ENCODE measurements at regions not wholly inside any gene's neighbourhood (a gene's known extent, or its start where the extent isn't known, plus 50 kb on each side); places are given as distances from the start of the nearest gene placed in this dataset.

DNA sequence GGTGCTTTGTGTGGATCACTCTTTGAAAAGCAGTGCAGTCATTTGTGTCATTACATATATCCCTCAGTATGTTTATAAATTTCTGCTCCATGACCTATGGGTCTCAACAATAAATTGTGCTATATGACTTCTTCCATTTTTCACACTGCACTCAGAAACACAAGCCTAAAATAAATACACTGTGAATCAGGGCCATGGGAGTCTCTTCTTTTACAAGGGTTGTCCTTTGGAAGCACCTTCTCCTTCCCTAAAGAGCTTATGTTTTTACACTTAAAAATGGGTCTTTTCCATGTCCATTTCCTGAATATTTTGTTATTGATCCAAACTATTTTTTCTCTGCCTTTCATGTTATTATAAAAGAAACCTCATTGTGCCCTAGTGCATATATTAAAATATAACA, 108.3 kb upstream of the MEOX2 start:
- Mint-ChIP-seq H3K9me3 (ENCODE audit: low read depth) (peaks cover 8% of the 10 kb centered on the region), H3K27ac (ENCODE audit: unreplicated experiment) (no peak overlapping the region), H3K4me1 (ENCODE audit: low read depth) (peaks cover 4% of the 10 kb centered on the region), H3K36me3 (ENCODE audit: low read depth) (no peaks in the 10 kb centered on the region), H3K4me3 (ENCODE audit: unreplicated experiment) (no peak overlapping the region), H3K27me3 (ENCODE audit: low read depth) (no peaks in the 10 kb centered on the region)
- TF ChIP-seq, protein P1, sequence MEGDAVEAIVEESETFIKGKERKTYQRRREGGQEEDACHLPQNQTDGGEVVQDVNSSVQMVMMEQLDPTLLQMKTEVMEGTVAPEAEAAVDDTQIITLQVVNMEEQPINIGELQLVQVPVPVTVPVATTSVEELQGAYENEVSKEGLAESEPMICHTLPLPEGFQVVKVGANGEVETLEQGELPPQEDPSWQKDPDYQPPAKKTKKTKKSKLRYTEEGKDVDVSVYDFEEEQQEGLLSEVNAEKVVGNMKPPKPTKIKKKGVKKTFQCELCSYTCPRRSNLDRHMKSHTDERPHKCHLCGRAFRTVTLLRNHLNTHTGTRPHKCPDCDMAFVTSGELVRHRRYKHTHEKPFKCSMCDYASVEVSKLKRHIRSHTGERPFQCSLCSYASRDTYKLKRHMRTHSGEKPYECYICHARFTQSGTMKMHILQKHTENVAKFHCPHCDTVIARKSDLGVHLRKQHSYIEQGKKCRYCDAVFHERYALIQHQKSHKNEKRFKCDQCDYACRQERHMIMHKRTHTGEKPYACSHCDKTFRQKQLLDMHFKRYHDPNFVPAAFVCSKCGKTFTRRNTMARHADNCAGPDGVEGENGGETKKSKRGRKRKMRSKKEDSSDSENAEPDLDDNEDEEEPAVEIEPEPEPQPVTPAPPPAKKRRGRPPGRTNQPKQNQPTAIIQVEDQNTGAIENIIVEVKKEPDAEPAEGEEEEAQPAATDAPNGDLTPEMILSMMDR (IDR thresholded peaks at IDR 0.05), result no peak
- DNase-seq (ENCODE audit: low spot score), result no peak

DNA sequence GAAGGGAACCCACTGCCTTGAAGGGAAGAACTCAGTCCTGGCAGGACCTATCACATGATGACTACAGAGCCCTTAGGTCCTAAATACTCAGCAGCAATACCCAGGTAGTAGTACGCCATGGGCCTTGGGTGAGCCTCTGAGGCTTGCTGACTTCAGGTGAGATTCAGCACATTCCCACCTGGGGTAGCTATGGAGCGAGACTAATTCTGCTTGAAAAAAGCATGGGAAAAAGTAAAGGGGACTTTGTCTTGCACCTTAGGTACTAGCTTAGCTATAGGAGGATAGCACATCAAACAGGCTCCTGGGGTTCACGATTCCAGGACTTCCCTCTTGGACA, 98.2 kb upstream of the MEOX2 start:
- Mint-ChIP-seq H3K9me3 (ENCODE audit: low read depth) (no peaks in the 10 kb centered on the region), H3K4me1 (ENCODE audit: low read depth) (peaks cover 12% of the 10 kb centered on the region), H3K4me3 (ENCODE audit: unreplicated experiment) (no peak overlapping the region), H3K27ac (ENCODE audit: unreplicated experiment) (no peak overlapping the region), H3K36me3 (ENCODE audit: low read depth) (no peaks in the 10 kb centered on the region), H3K27me3 (ENCODE audit: low read depth) (no peaks in the 10 kb centered on the region)
- no peak for DNase-seq (ENCODE audit: low spot score)
- TF ChIP-seq, protein P1 (IDR thresholded peaks at IDR 0.05), result no peak

DNA sequence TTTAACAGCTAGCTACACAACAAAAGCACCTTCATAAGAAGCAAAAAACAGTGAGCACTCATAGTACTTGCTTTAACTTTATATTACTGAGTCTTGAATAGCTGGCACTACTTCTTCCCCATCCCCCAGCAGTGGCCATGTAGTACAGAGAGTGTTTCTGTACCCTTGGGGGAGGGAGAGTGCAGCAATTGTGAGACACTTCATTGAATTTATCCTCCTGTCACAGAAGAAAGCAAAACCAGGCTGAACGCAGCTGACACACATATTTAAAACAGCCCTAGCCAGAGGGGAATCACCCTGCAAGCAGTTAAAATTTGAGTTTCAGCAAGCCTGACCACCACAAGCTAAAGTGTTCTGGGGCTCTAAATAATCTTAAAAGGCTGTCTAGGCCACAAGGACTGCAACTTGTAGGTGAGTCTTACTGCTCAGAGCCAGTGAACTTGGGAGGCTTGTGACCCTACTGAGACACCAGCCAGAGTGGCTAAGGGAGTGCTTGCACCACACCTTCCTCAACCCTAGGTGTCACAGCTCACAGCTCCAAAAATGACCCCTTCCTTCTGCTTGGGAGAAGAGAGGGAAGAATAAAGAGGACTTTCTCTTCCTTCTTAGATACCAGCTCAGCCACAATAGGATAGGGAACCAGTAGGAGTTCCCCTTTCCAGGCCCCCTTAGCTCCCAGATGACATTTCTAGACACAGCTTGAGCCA, 97.7 kb upstream of the MEOX2 start:
- TF ChIP-seq, protein P1 (IDR thresholded peaks at IDR 0.05), result no peak
- Mint-ChIP-seq H3K36me3 (ENCODE audit: low read depth) (no peaks in the 10 kb centered on the region), H3K9me3 (ENCODE audit: low read depth) (no peaks in the 10 kb centered on the region), H3K4me1 (ENCODE audit: low read depth) (peaks cover 12% of the 10 kb centered on the region), H3K27ac (ENCODE audit: unreplicated experiment) (no peak overlapping the region), H3K4me3 (ENCODE audit: unreplicated experiment) (no peak overlapping the region), H3K27me3 (ENCODE audit: low read depth) (no peaks in the 10 kb centered on the region)
- no peak for DNase-seq (ENCODE audit: low spot score)

DNA sequence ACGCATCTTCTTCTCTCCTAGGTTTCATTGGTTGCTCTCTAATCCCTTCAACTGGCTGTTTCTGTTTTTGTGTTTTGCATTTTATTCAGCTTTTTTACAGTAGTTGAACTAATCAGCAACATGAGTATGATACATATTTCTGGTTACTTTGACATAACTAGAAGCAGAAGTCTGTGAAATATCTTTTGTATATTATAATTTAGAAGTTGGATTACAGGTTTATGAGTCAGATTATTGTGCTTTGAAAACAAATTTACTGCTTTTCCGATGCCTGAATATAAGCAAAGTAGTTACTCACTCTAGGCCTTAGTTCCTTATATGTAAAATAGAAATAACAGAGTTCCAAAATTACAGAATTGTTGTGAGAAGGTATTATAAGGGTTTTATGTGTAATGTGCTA, 96.2 kb upstream of the MEOX2 start:
- H3K27ac Mint-ChIP-seq (ENCODE audit: unreplicated experiment), result no peak overlapping the region
- TF ChIP-seq, protein P1 (IDR thresholded peaks at IDR 0.05), result no peak
- H3K27me3 Mint-ChIP-seq (ENCODE audit: low read depth), result no peaks in the 10 kb centered on the region
- H3K36me3 Mint-ChIP-seq (ENCODE audit: low read depth), result no peaks in the 10 kb centered on the region
- no peak for DNase-seq (ENCODE audit: low spot score)
- H3K4me3 Mint-ChIP-seq (ENCODE audit: unreplicated experiment), result no peak overlapping the region
- peaks cover 16% of the 10 kb centered on the region for H3K4me1 Mint-ChIP-seq (ENCODE audit: low read depth)
- H3K9me3 Mint-ChIP-seq (ENCODE audit: low read depth), result no peaks in the 10 kb centered on the region

DNA sequence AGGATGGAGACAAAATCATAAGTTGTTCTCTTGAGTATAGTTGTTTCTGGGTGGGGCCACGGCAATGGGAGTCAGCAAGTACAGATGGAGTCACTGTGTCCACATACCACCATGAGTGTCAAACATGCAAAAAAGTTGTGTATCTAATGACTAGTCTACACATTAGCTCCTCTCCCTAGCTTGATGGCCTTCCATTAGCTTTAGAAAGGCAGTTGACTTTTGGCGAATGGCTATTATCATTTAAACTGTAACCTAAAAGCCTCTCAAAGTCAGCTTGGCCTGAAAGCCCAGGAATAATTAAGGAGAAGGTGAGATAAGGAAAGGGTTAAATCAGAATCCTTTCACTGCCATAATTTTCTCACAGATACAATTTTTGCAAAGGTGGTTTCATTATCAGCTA, 95.5 kb upstream of the MEOX2 start:
- Mint-ChIP-seq H3K27me3 (ENCODE audit: low read depth) (no peaks in the 10 kb centered on the region), H3K4me3 (ENCODE audit: unreplicated experiment) (no peak overlapping the region), H3K9me3 (ENCODE audit: low read depth) (no peaks in the 10 kb centered on the region), H3K4me1 (ENCODE audit: low read depth) (peaks cover 16% of the 10 kb centered on the region), H3K36me3 (ENCODE audit: low read depth) (no peaks in the 10 kb centered on the region), H3K27ac (ENCODE audit: unreplicated experiment) (no peak overlapping the region)
- TF ChIP-seq, protein P1 (IDR thresholded peaks at IDR 0.05), result no peak
- DNase-seq (ENCODE audit: low spot score), result no peak

Data from chondrocyte (in vitro differentiated cells).